BE2C (cell line): ENCODE measurements at regions not wholly inside any gene's neighbourhood (a gene's known extent, or its start where the extent isn't known, plus 50 kb on each side); places are given as distances from the start of the nearest gene placed in this dataset.

Experiments used
- DNase-seq: peaks from one replicate; pipeline ENCODE4 v3.0.0-alpha.2; 2020
- H3K27me3 ChIP-seq: fragments of 250-450 bp; sonication (Bioruptor Pico); 2 replicates; pipeline ENCODE4 v1.5.1; 2020; ENCODE audit warnings: mild to moderate bottlenecking
- H3K36me3 ChIP-seq: fragments of 250-450 bp; sonication (Bioruptor Pico); 2 replicates; pipeline ENCODE4 v1.5.1; 2020; ENCODE audit warnings: mild to moderate bottlenecking
- H3K4me1 ChIP-seq: fragments of 250-450 bp; sonication (Bioruptor Pico); 2 replicates; pipeline ENCODE4 v1.5.1; 2020
- H3K4me3 ChIP-seq: 2 replicates; pipeline ENCODE4 v1.5.1; 2011; ENCODE audit warnings: low read depth, low read length
- H3K9me3 ChIP-seq: fragments of 250-450 bp; sonication (Bioruptor Pico); 2 replicates; pipeline ENCODE4 v1.5.1; 2020
- CTCF ChIP-seq: IDR thresholded peaks from 2 replicates; pipeline ENCODE4 v1.5.1; 2012; ENCODE audit warnings: mild to moderate bottlenecking, low read depth, low read length

GRCh38 chr9:8208465-8208864, 408.9 kb upstream of the DMAC1 start:
- Histone ChIP-seq H3K4me3 (no peak overlapping the region), H3K27me3 (no peaks in the 10 kb centered on the region), H3K36me3 (no peaks in the 10 kb centered on the region), H3K4me1 (no peaks in the 10 kb centered on the region), H3K9me3 (no peaks in the 10 kb centered on the region)
- TF ChIP-seq CTCF = no peak
- no peak for DNase-seq

GRCh38 chr9:8207596-8207995, 408.0 kb upstream of the DMAC1 start:
- Histone ChIP-seq H3K4me1 (no peaks in the 10 kb centered on the region), H3K36me3 (no peaks in the 10 kb centered on the region), H3K27me3 (no peaks in the 10 kb centered on the region), H3K4me3 (no peak overlapping the region), H3K9me3 (no peaks in the 10 kb centered on the region)
- TF ChIP-seq CTCF = no peak
- no peak for DNase-seq

DNA sequence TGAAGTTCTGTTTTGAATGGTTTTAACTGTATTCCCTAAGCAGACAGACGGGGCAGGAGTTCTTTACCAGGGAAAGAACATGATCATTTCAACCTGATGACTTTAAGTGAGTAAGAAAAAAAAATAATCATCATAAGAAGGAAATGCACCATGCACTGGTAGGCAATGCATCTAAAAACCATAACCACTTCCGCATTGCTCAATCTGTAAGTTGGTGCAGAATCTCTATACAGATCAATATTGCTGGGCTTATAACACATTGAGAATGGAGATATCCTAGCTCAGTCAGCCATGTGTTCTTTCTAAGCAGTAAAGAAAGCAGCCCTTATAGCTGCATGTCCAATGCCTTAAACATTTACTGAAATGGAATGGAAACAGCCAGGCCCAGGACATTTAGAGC, 407.1 kb upstream of the DMAC1 start:
- Histone ChIP-seq H3K9me3 (no peaks in the 10 kb centered on the region), H3K27me3 (no peaks in the 10 kb centered on the region), H3K4me1 (no peaks in the 10 kb centered on the region), H3K36me3 (no peaks in the 10 kb centered on the region), H3K4me3 (no peak overlapping the region)
- no peak for TF ChIP-seq CTCF
- DNase-seq = no peak

DNA sequence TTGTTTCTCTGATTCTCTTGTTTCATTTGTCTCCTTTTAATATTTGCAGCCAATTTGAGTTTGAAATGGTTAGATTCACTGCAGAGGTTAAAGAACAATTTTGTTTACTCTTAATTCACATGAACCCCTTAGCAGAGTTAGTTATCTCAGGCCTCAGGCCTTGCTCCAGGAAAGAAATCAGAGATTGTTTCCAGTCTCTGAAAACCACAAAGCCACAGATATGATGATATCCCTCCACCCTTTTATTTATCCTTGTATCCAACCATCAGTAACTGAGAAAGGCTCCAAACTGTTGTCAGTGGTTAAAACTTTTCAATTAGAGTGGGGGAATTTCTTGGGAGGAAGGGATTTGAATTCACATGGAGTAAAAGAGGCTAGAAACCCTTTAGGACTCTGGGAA, 406.0 kb upstream of the DMAC1 start:
- H3K27me3 ChIP-seq = no peaks in the 10 kb centered on the region
- TF ChIP-seq CTCF = no peak
- H3K4me1 ChIP-seq = no peaks in the 10 kb centered on the region
- no peaks in the 10 kb centered on the region for H3K9me3 ChIP-seq
- no peak for DNase-seq
- no peak overlapping the region for H3K4me3 ChIP-seq
- no peaks in the 10 kb centered on the region for H3K36me3 ChIP-seq

GRCh38 chr9:8189881-8190280, 390.3 kb upstream of the DMAC1 start:
- Histone ChIP-seq H3K4me1 (peaks cover 16% of the 10 kb centered on the region), H3K36me3 (no peaks in the 10 kb centered on the region), H3K9me3 (no peaks in the 10 kb centered on the region; the same call in 1 of the 2 replicates), H3K27me3 (no peaks in the 10 kb centered on the region), H3K4me3 (no peak overlapping the region)
- no peak for TF ChIP-seq CTCF
- DNase-seq = no peak

DNA sequence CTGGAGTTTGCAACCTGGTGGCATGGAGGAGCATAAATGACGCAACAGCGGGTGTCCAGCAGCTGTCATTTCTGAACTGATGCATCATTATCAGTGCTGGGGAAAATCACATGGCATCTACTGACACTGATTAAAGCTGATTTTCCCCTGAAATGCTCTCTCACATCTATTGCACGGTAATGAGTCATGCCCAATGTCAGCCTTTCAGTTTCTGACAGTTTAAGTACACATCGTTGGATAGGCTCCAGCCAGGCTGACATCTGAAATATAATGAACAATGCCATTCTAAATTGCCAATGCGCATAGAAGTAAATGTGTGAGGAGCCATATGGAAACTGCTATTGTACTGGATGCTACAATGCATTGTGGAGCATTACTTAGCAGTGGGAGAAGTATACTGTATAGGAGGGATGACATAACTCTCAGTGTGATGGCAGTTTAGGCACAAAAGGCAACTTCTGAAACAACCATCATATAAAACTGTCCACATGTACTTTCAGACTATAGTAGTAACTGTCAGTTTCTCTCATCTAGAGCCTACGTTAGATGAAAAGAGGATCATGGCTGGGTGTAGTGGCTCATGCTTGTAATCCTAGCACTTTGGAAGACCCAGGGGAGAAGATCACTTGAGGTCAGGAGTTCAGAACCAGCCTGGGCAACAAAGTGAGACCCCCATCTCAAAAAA, 389.3 kb upstream of the DMAC1 start:
- Histone ChIP-seq H3K4me1 (peaks cover 16% of the 10 kb centered on the region), H3K4me3 (no peak overlapping the region; the same call in 1 of the 2 replicates), H3K27me3 (no peaks in the 10 kb centered on the region), H3K36me3 (no peaks in the 10 kb centered on the region), H3K9me3 (no peaks in the 10 kb centered on the region; the same call in 1 of the 2 replicates)
- TF ChIP-seq CTCF = no peak
- peak; percentile 82 for DNase-seq
